ENCODE measurements at regions not wholly inside any gene's neighbourhood (a gene's known extent, or its start where the extent isn't known, plus 50 kb on each side); places are given as distances from the start of the nearest gene placed in this dataset.

- no peak for TF ChIP-seq CTCF (conservative IDR thresholded peaks at IDR 0.05)
- TF ChIP-seq ZFX (IDR thresholded peaks at IDR 0.05): no peak
These were observed 460.2 kb downstream of the LRATD1 start for GRCh38 chr2:15092691-15093090.

Data from C4-2B (cell line).